Lung (tissue), 11 donors: ENCODE measurements at regions not wholly inside any gene's neighbourhood (a gene's known extent, or its start where the extent isn't known, plus 50 kb on each side); places are given as distances from the start of the nearest gene placed in this dataset.
"Not testable (repeated sequence)": the region's sequence is repeated elsewhere in the genome, so short reads cannot be mapped to it uniquely, and the experiment has no call there.

Experiments used
- ATAC-seq: fragments of 200-7000 bp; cut with Tn5 transposase; one replicate; pipeline ENCODE4 v1.9.1; 2020; ENCODE audit warnings: moderate number of reproducible peaks; ENCODE audit not compliant: insufficient read depth, low FRiP score
- DNase-seq, 3 donors: peaks; one replicate each; pipeline ENCODE4 v3.0.0-alpha.2; 2013 to 2017
- H3K27ac ChIP-seq, 2 donors: one replicate each; pipeline ENCODE4 v1.5.1; 2013; ENCODE audit warnings: mild to moderate bottlenecking in 2 of 2, moderate library complexity in 2 of 2, control low read depth in 1 of 2, inconsistent platforms in 1 of 2, low read depth in 1 of 2, low read length in 1 of 2
- H3K27me3 ChIP-seq, 3 donors: one replicate each; pipeline ENCODE4 v1.5.1; 2013; ENCODE audit warnings: low read length in 2 of 3; ENCODE audit not compliant: control insufficient read depth in 3 of 3, insufficient read depth in 3 of 3
- H3K36me3 ChIP-seq, 4 donors: one replicate each; pipeline ENCODE4 v1.5.1; 2013; ENCODE audit warnings: low read length in 4 of 4, mild to moderate bottlenecking in 1 of 4, moderate library complexity in 1 of 4; ENCODE audit not compliant: control insufficient read depth in 4 of 4, insufficient read depth in 4 of 4
- H3K4me1 ChIP-seq, 5 donors: one replicate each; pipeline ENCODE4 v1.5.1; 2013; ENCODE audit warnings: low read length in 5 of 5, mild to moderate bottlenecking in 2 of 5, moderate library complexity in 1 of 5; ENCODE audit not compliant: control insufficient read depth in 5 of 5, insufficient read depth in 5 of 5
- H3K4me3 ChIP-seq: one replicate; pipeline ENCODE4 v1.5.1; 2013; ENCODE audit warnings: mild to moderate bottlenecking, control low read depth, moderate library complexity
- H3K9ac ChIP-seq, 2 donors: one replicate each; pipeline ENCODE4 v1.5.1; 2013; ENCODE audit warnings: low read length in 2 of 2, control low read depth in 1 of 2; ENCODE audit not compliant: insufficient read depth in 1 of 2
- H3K9me3 ChIP-seq, 4 donors: one replicate each; pipeline ENCODE4 v1.5.1; 2013; ENCODE audit warnings: low read length in 3 of 4, mild to moderate bottlenecking in 1 of 4, moderate library complexity in 1 of 4; ENCODE audit not compliant: control insufficient read depth in 4 of 4, insufficient read depth in 3 of 4
- CTCF ChIP-seq: IDR thresholded peaks from 2 replicates; pipeline ENCODE4 v1.5.1; 2012; ENCODE audit warnings: mild to moderate bottlenecking; ENCODE audit errors: control extremely low read depth, extremely low read depth
- WGBS, 2 donors: extraction: QIAGEN DNeasy Blood & Tissue Kit; methylation state at CpG; one replicate each; pipeline ENCODE4 v1.1.7; 2013; 5-methylcytosine and 5-hydroxymethylcytosine counted together
- donor health status: control.
- donor health status: control.
- donor health status: Bipolar disorder and iron deficiency.
- donor health status: healthy.
- donor health status: DM: yes; HTN: yes; CAD: no.

- Histone ChIP-seq H3K4me3 (no peak overlapping the region), H3K27ac (no peak overlapping the region), H3K36me3 (no peaks in the 10 kb centered on the region), H3K9ac (no peak overlapping the region), H3K27me3 (no peaks in the 10 kb centered on the region), H3K4me1 (peaks cover 0 to 28% (median 0%) of the 10 kb centered on the region in 5 donors), H3K9me3 (peaks cover 0 to 3% (median 2%) of the 10 kb centered on the region in 4 donors)
- TF ChIP-seq CTCF: no peak
- no peak for ATAC-seq
- DNase-seq: peak; percentile 34 to 77 (median 74)
- WGBS, 2 donors: 46 to 64% methylated on average over 4 of the region's 4 CpGs
These were observed 232.2 kb upstream of the ETAA1 start for GRCh38 chr2:67164771-67165522.

- peaks cover 0 to 3% (median 2%) of the 10 kb centered on the region in 4 donors for H3K9me3 ChIP-seq
- ATAC-seq (no peak), DNase-seq (no peak)
- no peak overlapping the region for H3K9ac ChIP-seq
- H3K27me3 ChIP-seq: no peaks in the 10 kb centered on the region
- TF ChIP-seq CTCF: no peak
- H3K4me1 ChIP-seq: peaks cover 0 to 28% (median 0%) of the 10 kb centered on the region in 5 donors
- H3K36me3 ChIP-seq: no peaks in the 10 kb centered on the region
- no peak overlapping the region for H3K27ac ChIP-seq
- no peak overlapping the region for H3K4me3 ChIP-seq
These were observed 231.6 kb upstream of the ETAA1 start for GRCh38 chr2:67165523-67165990.

GRCh38 chr2:67166511-67166910 lies 230.6 kb upstream of the ETAA1 start:
- ATAC-seq, H3K27me3 ChIP-seq, H3K36me3 ChIP-seq, H3K9me3 ChIP-seq, H3K27ac ChIP-seq, H3K4me3 ChIP-seq, H3K9ac ChIP-seq, DNase-seq: not testable (repeated sequence)
- peaks cover 0 to 28% (median 0%) of the 10 kb centered on the region in 5 donors for H3K4me1 ChIP-seq
- 90 to 92% methylated on average over 2 of the region's 2 CpGs for WGBS, 2 donors

- TF ChIP-seq CTCF: no peak
- no peak for DNase-seq
- Histone ChIP-seq H3K36me3 (no peaks in the 10 kb centered on the region), H3K4me3 (no peak overlapping the region), H3K27ac (no peak overlapping the region), H3K27me3 (no peaks in the 10 kb centered on the region), H3K9me3 (peaks cover 0 to 3% (median 2%) of the 10 kb centered on the region in 4 donors), H3K9ac (no peak overlapping the region), H3K4me1 (peaks cover 0 to 23% (median 0%) of the 10 kb centered on the region in 5 donors)
- WGBS, 2 donors: 91 to 93% methylated on average over 6 of the region's 6 CpGs
- no peak for ATAC-seq
These were observed 227.6 kb upstream of the ETAA1 start for GRCh38 chr2:67169417-67170140.
